Stimulated activated CD4-positive, alpha-beta T cell treated with anti-CD3 and anti-CD28 coated beads, Interleukin-4, amount 100 ng/mL, for 24 hours (primary cell): ENCODE measurements at regions not wholly inside any gene's neighbourhood (a gene's known extent, or its start where the extent isn't known, plus 50 kb on each side); places are given as distances from the start of the nearest gene placed in this dataset.

Source experiments
- DNase-seq: peaks from one replicate; pipeline ENCODE4 v3.0.0-alpha.2; 2020

DNA sequence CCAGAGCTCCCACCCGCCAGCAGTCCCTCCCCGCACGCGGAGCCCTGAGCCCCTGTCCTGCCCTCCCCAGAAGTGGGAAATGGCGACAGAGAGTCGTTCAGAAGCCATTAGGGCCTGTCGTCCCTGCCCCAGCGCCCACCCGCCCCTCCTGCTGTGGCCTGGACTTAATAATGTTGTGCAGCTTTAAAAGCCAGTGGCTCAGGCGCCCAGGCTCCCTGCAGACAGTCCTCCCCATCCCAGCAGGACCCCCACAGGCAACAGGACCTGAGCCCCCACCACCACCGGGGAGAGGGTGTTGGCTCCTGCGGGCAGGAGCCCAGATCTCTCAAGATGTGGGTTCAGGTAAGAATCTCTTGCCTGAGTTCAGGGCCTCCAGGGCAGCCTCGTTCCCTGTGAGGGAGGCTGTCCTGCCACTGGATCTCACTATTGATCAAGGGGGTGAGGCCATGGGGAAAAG, 125.3 kb upstream of the RUNX3 start:
- no peak for DNase-seq

DNA sequence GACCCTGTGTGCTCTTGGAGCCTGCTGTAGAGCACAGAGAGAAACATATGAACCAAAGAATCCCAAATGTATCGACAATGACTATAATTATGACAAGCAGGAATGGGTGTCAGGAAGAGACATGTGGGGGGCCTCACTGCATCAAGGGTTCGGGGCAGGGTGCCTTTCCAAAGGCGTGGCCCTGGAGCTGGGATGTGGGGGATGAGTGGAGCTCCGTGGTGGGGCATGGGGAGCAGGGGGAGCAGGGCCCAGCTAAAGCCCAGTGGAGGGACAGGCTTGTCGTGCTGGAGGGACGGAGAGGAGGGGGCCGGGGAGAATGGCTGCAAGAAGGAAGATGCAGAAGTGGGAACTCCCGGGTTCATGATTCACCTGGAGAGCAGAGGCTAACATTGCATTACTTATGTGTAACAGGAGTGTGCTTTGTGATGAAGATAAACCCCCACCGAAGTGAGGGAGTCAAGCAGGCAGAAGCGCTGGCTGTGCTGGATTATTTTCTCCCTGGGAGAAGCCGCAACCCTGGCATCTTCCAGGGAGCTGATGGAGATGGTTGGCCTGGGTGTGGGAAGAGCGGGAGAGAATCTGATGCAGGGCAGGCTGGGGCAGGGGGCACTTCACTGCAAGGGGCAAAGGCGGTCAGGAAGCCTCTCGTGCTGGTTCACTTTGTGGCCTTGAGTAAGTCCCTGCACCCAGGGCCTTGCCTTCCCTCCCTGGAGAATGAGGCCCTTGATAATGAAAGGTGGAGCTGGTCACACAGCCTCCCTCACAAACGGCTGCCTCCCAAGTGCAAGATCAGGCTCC, 124.6 kb upstream of the RUNX3 start:
- DNase-seq, result no peak

DNA sequence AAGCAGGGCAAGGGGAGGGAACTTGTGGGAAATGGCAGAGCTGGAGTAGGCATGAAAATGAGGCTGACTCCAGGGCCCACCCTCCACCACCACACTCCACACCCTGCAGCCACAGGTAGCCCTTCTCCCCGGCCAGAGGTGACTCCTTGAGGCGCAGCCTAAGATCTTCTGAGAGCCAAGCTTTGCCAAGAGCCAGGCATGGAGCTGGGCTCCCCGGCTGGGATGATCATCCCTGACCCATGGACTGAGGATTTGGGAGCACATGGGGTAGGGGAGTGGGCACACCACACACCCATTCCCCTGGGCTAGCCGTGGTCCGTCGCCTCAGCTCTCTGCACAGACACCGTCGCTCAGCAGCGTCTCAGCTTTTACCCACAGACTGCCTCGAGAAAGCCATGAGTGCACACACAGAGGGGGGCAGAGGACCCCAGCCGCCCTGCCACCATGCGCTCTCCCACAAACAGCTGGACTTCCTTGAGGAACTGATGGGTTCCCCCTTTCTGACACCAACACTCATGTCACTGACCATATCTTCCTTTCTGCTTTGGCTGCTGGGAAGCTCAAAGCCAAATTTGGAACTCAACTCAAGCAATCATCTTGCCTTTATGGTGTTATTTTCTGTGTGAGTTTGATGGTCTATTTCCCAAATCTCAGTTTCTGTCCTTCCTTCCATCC, 123.6 kb upstream of the RUNX3 start:
- DNase-seq, result no peak

DNA sequence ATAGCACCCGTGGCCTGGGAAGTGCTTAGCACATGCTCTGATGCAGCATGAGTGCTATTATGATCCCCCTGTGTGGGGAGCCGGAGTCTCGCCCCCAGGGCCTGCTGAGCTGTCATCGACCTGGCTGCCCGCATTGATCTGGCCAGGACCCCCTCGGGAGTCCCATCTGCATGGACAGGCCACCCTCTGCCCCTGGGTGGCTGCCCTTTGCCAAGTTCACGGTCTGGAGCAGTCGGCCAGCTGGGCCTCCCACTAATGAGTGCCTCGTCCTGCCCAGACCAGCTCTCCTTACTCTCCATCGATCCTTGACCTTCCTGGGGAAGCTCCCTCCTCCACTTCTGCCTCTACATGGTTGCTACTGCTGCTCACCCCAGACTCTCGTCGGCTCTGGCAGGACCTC, 121.8 kb upstream of the RUNX3 start:
- DNase-seq, result no peak

DNA sequence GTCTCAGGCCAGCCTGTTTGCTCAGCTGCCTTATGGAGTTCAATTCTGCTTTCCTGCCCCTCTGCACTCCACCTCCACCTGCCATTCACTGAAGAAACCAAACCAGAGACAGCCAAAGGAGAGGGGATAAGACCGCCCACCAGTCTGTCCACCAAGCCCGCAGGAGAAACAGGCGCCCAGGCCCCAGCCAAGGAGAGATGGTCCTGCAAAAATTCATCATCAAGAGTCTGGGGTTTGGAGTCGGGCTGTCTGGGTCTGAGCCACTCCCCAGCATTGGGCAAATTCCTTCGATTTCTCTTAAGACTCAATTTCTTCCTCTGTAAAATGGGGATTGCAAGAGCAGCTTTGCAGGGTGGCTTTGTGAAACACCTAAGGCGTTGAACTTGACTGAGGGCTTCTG, 121.4 kb upstream of the RUNX3 start:
- DNase-seq, result no peak

DNA sequence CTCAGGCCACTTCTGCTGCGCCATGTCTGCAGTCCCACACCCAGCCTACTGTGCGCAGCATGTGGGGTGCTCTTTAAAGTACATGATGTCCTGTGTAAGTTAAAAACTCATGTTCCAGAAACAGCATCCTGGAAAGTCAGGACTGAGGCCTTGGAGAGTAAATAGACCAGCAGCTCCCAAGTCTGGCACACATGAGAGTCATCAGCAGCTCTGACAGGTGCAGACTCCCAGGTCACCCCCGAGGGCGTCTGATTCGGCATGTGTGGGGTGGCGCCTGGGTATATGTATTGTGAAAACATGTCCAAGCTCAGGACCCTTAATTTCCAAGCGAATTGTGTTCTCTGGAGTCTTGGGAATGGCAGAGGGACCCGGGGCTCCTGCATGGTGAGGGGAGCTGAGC, 120.1 kb upstream of the RUNX3 start:
- DNase-seq, result no peak

DNA sequence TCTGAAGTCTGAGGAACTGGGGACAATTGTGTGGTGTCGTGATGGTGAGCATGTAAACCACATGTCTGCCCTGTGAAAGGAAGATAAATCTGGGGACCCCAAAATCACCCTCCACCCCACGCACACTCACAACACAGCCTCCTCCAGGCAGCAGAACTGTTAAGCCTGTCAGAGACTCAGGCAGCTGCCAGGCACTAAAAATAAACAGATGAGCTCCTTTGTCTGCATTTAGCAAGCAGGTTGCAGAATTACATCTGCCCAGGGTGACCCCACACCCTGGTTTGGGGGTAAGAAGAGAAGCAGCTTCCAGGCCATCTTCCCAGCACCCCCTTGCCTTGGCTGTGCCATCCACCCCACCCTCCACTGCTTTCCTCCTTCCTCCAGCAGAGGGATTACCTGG, 119.1 kb upstream of the RUNX3 start:
- DNase-seq, result no peak

DNA sequence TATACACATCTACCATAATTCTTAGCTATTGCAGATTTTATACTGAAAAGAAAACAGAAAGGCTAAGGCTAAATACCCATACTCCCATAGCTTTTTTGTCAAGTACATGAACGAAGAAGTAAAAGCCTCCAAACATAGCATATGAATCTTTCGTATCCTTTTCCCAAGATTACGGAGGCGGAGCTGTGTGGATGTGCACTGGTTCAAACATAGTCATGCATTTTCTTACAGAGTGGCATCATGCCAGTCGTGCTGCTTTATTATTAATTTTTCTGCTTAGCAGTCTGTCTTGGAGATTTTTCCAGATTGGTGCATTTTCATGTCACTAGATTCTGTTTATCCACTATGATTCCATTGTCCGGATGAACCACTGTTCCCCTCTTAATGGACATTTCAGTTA, 118.7 kb upstream of the RUNX3 start:
- no peak for DNase-seq

DNA sequence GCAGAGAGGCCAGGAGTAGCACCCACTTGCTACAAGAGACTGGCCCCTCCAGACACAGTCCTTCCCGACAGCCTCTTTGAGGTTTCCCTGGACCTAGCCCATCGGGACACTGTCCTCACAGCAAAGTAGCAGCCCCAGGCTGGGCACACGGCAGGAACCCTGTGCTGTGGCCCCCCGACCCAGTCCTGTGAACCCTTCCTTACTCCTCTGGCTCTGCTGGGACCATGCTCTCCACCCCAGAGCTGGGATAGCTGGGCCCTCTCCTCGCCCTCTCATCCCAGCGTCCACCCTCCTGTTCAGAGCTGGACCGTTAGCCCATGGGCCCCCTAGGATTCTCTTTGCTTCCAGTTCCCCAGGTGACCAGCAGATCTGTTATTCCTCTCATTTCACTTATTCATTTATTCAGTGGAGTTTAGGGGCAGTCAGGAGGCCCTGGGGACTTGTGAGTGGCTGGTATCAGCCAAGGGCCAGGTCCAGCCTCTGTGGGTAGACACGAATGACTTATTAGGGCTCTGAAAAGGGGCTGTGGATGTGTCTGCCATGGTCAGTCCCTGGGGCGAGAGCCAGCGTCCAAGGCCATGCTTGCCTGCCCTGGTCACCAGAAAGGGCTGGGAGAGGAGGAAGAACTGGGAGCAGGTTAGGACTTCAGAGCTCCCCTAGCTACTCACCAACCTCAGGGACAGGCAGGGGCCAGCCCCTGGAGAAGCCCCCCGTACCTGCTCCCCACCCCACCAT, 117.6 kb upstream of the RUNX3 start:
- DNase-seq, result no peak

DNA sequence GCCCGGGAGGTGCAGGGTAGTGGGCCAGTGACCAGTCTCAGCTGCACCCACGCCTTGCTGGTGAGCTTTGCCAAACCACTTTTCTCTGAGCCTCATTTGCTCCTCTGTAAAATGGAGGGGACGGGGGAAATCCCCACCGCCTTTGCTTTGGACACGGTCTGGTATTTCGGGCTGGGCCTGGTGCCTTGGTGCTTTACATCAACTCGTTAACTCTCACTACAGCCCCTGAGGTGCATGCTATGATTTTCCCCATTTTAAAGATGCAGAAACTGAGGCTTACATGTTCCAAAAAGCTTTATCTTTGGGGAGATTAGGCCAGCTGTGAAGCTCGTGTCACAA, 116.1 kb upstream of the RUNX3 start:
- no peak for DNase-seq

DNA sequence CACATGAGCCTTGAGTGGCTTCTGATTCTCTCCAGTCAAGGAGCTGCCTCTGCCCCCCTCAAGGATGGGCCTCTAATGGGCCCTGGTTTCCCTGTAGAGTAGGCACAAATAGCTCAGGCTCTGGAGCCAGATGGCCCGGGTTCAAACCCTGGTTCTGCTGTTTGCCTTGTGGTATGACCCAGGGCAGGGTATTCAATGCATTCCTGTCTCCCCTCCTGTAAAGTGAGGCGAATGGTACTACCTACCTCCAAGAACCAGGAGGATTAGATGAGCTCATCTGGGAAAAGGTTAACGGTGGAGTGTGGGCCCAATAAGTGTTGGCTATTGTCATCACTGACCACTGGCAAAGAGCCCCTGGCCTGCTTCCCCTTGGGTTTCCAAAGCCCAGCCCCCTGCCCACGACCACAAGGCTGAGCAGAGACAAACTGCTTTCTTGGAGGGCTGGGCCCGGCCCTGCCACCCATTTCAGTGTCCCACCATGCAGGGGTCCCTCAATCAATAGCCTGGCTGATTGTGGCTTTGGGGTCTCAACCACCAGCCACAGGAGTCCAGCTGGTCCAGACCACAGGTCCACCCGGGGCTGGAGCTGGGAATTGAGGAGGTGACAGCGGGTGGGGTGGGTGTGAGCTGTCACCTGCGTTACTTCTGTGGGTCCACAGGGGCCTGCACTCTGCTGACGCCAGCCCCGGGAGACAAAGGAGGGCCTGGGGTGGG, 115.6 kb upstream of the RUNX3 start:
- DNase-seq, result no peak

DNA sequence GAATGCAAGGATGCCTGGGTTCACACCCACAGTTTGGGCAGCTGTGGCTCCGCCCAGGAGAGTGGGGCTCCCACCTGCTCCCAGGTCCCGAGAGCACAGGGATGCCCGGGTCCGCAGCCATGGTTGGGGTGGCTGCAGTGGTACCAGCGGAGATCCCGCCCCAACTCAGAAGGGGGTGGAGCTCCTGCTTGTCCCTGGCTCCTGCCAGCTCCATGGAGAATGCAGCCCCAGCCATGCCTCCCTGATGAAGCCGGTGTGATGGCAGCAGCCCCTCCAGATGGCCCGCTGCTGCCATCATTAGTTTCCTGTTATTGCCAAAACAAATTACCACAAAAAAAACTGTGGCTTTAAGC, 113.1 kb upstream of the RUNX3 start:
- no peak for DNase-seq

DNA sequence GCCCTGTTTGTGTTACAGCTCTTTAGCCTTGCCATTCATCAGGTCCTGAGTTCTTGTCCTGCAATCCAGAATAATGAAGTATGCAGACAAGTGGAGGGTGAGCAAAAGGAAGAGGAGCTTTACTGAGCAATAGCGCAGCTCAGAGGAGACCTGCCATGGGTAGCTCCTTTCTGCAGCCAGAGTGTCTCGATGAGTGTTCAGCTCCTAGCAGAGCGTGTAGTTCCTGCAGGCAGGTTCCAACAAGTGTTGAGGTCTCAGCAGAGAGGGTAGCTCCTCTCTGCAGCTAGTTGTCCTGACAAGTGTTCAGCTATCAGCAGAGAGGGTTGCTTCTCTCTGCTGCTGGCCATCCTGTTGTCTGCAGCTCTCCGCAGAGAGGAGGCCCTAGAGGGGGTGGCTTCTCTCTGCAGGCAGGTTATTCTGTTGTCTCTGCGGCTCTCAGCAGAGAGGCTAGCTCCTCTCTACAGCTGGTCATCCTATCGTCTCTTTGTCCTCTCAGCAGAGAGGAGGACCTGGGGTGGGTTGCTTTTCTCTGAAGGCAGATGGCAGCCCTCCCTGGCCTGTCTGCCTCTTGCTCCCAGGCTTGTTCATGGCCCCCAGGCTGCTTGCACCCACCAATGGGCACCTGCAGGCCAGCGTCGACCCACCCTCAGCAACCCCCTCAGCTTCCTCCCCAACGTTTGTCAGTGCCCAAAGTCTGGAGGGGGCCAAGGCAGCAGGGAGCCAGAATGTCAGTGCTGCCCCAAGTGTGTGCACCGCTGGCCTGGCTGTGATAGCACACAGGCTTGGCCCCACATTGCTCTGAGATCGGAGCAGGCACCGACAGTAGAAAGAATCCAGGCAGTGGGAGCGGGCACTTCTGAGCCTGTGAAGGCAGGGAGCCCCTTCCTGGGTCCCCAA, 112.5 kb upstream of the RUNX3 start:
- no peak for DNase-seq

DNA sequence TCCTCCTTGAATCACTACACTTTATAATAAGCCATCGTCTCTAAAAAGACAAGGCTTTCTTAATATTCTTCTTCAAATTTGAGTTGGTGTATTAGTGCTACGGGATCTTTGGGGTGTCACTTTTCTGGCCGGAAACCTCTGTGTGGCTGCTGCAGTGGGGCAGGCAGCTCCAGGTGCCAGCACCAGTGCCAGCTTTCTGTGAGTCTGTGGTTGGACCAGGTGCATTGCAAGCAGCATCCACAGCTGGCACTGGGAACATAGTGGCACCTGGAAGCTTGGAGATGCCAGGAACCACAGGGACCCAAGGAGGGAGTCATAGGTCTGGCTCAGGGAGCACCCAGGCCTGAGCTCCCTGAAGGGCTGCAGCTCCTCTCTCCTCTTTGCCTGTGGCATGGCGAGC, 111.8 kb upstream of the RUNX3 start:
- no peak for DNase-seq

DNA sequence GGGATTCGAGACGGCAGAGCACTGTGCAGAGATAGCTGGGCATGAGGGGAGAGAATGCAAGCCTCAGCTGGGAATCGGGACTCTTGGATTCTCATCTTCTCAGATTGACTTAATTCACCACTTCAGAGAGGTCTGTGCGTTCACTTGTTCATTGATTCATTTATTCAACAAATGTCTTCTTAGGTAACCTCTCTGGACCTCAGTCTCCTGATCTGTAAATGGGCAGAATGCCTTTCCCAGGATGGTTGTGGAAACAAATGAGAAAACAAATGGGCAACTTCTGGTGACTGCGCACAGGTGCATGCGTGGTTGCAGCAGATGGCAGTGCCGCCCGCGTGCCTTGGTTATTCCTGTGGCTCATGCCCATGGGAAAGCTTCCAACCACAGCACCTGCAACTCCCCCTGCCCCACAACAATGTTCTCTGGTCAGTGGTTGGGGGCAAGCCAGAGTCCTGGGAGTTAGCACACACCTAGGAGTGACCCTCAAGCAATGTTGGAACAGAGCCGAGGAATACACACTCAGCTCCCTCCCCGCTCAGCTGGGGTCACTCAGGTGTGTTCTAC, 110.1 kb upstream of the RUNX3 start:
- DNase-seq, result no peak

DNA sequence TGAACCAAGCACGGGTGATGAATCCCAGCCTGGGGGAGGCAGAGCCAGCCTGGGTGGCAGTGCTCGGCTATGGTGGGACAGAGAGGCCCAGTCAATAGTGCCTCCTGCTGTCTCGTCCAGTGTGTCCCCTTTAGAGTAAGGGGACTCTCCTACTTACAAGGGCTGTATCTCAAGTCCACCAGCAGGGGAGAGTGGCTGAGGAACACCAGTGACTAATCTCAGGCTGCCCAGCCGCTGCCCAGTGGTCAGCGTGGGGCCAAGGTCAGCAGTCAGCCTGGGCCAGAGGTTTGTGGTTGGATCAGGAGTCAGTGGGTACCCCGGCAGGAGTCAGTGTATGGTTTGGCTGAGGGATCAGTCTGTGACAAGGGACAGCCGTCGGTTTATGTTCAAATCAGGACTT, 109.2 kb upstream of the RUNX3 start:
- DNase-seq, result no peak

DNA sequence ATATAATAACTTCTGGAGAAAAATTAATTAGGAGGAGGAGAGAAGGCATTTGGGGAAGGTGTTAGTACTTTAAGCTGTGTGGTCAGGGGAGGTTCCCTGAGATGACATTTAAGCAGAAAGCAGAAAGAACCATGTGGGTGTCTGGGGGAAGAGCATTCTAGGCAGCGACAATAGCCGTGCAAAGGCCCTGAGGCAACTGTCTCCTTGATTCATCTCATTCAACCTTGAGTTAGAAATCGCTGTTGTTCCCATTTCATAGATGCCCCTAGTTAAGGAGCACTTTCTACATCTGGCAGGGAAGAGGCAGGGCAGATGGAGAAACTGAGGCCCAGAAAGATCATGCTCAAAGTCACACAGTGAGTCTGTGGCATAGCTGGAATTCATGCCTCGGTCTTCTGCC, 108.6 kb upstream of the RUNX3 start:
- DNase-seq, result no peak

DNA sequence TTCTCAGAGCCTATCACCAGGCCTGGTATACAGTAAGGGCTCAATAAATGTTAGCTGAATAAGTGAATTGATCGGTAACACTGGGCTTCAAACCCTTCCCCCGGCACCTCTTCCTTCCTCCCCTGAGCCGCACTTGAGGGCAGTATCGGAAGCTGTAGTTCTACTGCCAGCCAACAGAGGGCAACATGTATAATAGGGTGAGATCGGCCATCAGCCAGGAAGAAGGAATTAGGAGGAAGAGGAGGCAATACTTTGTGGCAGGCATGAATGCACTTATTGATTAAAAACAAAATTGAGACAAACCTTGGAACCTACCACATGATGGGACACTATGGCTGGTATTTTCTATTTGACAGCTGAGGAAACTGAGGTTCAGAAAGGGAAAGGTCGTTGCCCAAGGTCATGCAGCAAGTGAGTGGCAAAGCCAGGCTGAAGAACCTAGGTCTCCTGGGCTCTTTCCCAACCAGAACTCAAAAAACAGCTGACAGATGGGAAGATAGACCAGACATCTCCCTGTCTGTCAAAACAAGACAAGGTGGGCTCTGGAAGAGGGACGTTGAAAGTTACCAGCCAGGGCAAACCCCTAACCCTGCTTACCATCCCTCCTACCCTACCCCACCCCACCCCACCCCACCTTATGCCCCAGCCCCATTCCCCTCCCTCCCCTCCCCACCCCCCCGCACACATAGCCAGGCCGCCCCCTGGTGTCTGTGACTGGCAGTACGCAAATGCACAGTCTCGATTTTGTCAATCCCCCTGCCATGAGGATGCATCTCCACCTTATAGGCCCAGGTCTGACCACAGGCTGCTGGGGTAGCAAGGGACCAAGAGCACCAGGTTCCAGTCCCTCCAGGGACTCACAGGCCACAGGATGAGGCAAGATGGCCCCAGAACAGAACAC, 107.3 kb upstream of the RUNX3 start:
- DNase-seq, result peak; percentile 70

DNA sequence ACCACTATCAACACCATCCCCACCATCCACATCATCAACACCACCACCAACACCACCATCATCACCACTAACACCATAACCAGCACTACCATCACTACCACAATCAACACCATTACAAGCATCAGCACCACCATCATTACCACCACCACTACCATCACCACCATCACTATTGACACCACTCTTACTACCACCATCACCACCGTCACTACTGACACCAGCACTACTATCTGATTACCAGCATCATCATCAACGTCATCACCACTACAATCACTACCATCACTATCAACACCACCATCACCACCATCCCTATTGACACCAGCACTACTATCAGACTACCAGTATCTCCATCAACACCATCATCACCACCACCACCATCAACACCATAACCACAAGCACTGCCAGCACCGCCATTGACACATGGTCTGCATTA, 106.1 kb upstream of the RUNX3 start:
- DNase-seq, result no peak

DNA sequence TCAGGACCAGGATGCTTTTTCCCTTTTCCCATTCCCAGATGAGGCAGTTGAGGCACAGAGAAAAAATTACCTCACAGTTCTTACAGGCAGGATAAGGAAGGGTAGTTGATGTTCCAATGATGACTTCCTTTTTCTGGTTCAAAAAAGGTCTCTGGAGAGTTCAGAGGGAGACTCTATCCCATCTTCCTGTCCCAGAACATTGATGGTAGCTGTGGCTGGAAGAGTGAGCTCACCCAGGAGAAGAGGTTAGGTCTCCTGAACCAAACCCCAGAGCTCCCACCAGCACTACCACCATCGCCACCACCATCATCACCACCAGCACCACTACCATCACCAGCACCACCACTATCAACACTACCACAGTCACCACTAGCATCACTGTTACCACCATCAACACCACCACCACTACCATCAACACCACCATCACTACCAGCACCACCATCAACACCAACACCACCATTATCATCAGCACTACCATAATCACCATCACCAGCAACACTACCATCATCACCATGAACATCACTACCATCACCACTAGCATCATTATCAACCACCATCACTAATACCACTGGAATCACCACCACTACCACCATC, 105.5 kb upstream of the RUNX3 start:
- DNase-seq, result no peak
